HEK293 (cell line): ENCODE measurements at regions not wholly inside any gene's neighbourhood (a gene's known extent, or its start where the extent isn't known, plus 50 kb on each side); places are given as distances from the start of the nearest gene placed in this dataset.

ENCODE experiments used
- CTCF ChIA-PET: fragments of 350-600 bp; formaldehyde crosslinking; extraction: SDS; loops from one replicate; lab custom pipeline; 2021; ENCODE audit warnings: antibody characterized with exemption; lab: Yijun Ruan, JAX
- POLR2A ChIA-PET: fragments of 300-600 bp; formaldehyde crosslinking; extraction: SDS; loops from one replicate; lab custom pipeline; 2020; ENCODE audit warnings: antibody characterized with exemption, inconsistent platforms; lab: Yijun Ruan, JAX
- H3K27ac ChIP-seq: fragments of 200-500 bp; sonication (Bioruptor generic); 2 replicates; pipeline ENCODE4 v1.5.1; 2014; ENCODE audit warnings: low read depth, low read length, control low read depth, inconsistent platforms; ENCODE audit errors: extremely low read depth
- H3K36me3 ChIP-seq, 2 experiments: fragments of 200-500 bp in 1 of 2; sonication (Bioruptor generic) in 1 of 2; 1 replicate in 1 of 2; 2 replicates in 1 of 2; pipeline ENCODE4 v1.5.1; 2014 to 2017; ENCODE audit warnings: inconsistent platforms in 2 of 2, low read length in 2 of 2; ENCODE audit not compliant: control insufficient read depth in 2 of 2, insufficient read depth in 1 of 2
- H3K4me1 ChIP-seq: fragments of 200-500 bp; sonication (Bioruptor generic); 2 replicates; pipeline ENCODE4 v1.5.1; 2014; ENCODE audit warnings: mild to moderate bottlenecking, low read length, inconsistent platforms; ENCODE audit not compliant: control insufficient read depth, insufficient read depth
- H3K4me3 ChIP-seq: 2 replicates; pipeline ENCODE4 v1.5.1; 2011; ENCODE audit warnings: low read depth, mild to moderate bottlenecking, control low read depth, low read length, moderate library complexity
- H3K9me3 ChIP-seq: fragments of 200-500 bp; sonication (Bioruptor generic); 2 replicates; pipeline ENCODE4 v1.5.1; 2014; ENCODE audit warnings: low read depth, low read length, inconsistent platforms; ENCODE audit not compliant: control insufficient read depth, insufficient read depth
- HOXD13 ChIP-seq: sonication (generic); formaldehyde crosslinking; IDR thresholded peaks from 2 replicates; pipeline ENCODE4 v1.8.0; 2022; ENCODE audit warnings: missing genetic modification reagents, borderline replicate concordance
- OSR2 ChIP-seq: fragments of 450-650 bp; formaldehyde crosslinking; IDR thresholded peaks from 2 replicates; pipeline ENCODE4 v1.5.1; 2016; ENCODE audit warnings: missing biosample characterization, missing genetic modification characterization
- SALL2 ChIP-seq: fragments of 450-650 bp; formaldehyde crosslinking; IDR thresholded peaks from 2 replicates; pipeline ENCODE4 v1.5.0; 2017; ENCODE audit warnings: missing biosample characterization, mild to moderate bottlenecking, missing genetic modification characterization, borderline replicate concordance
- WT1 ChIP-seq: fragments of 450-650 bp; formaldehyde crosslinking; IDR thresholded peaks from 2 replicates; pipeline ENCODE4 v1.5.1; 2016; ENCODE audit warnings: missing biosample characterization, missing genetic modification characterization
- ZBTB20 ChIP-seq: fragments of 450-650 bp; formaldehyde crosslinking; IDR thresholded peaks from 2 replicates; pipeline ENCODE4 v1.5.1; 2016; ENCODE audit warnings: missing biosample characterization, missing genetic modification characterization
- ZBTB44 ChIP-seq: fragments of 450-650 bp; IDR thresholded peaks from 2 replicates; pipeline ENCODE4 v1.5.1; 2018; ENCODE audit warnings: missing biosample characterization, mild to moderate bottlenecking, missing genetic modification characterization
- ZBTB8A ChIP-seq: fragments of 450-650 bp; formaldehyde crosslinking; IDR thresholded peaks from 2 replicates; pipeline ENCODE4 v1.5.1; 2016; ENCODE audit warnings: missing biosample characterization, missing genetic modification characterization
- ZFP69B ChIP-seq: fragments of 450-650 bp; formaldehyde crosslinking; IDR thresholded peaks from 2 replicates; pipeline ENCODE4 v1.5.1; 2016; ENCODE audit warnings: missing biosample characterization, missing genetic modification characterization
- ZNF16 ChIP-seq: fragments of 450-650 bp; formaldehyde crosslinking; IDR thresholded peaks from 2 replicates; pipeline ENCODE4 v1.5.1; 2016; ENCODE audit warnings: low read depth, missing biosample characterization, missing genetic modification characterization
- ZNF19 ChIP-seq: fragments of 450-650 bp; formaldehyde crosslinking; IDR thresholded peaks from 2 replicates; pipeline ENCODE4; 2016; ENCODE audit warnings: missing biosample characterization, missing genetic modification characterization, low read depth
- ZNF26 ChIP-seq: fragments of 450-650 bp; formaldehyde crosslinking; IDR thresholded peaks from 2 replicates; pipeline ENCODE4 v1.5.1; 2016; ENCODE audit warnings: missing biosample characterization, missing genetic modification characterization
- ZNF302 ChIP-seq: fragments of 450-650 bp; formaldehyde crosslinking; IDR thresholded peaks from 2 replicates; pipeline ENCODE4 v1.5.1; 2016; ENCODE audit warnings: missing biosample characterization, missing genetic modification characterization, low read depth
- ZNF394 ChIP-seq: fragments of 450-650 bp; formaldehyde crosslinking; IDR thresholded peaks from 2 replicates; pipeline ENCODE4 v1.5.1; 2016; ENCODE audit warnings: missing biosample characterization, missing genetic modification characterization, mild to moderate bottlenecking, moderate library complexity, borderline replicate concordance
- ZNF548 ChIP-seq: fragments of 450-650 bp; formaldehyde crosslinking; IDR thresholded peaks from 2 replicates; pipeline ENCODE4 v1.5.1; 2016; ENCODE audit warnings: missing biosample characterization, missing genetic modification characterization
- ZNF561 ChIP-seq: fragments of 450-650 bp; IDR thresholded peaks from 2 replicates; pipeline ENCODE4 v1.5.1; 2018; ENCODE audit warnings: missing biosample characterization, missing genetic modification characterization, borderline replicate concordance
- ZNF658 ChIP-seq: fragments of 450-650 bp; formaldehyde crosslinking; IDR thresholded peaks from 2 replicates; pipeline ENCODE4; 2016; ENCODE audit warnings: missing biosample characterization, missing genetic modification characterization
- ZNF660 ChIP-seq: fragments of 450-650 bp; IDR thresholded peaks from 2 replicates; pipeline ENCODE4 v1.5.1; 2018; ENCODE audit warnings: missing biosample characterization, mild to moderate bottlenecking, missing genetic modification characterization
- ZNF776 ChIP-seq: fragments of 450-650 bp; formaldehyde crosslinking; IDR thresholded peaks from 2 replicates; pipeline ENCODE4 v1.5.0; 2017; ENCODE audit warnings: missing biosample characterization, missing genetic modification characterization, borderline replicate concordance
- ZNF785 ChIP-seq: fragments of 450-650 bp; formaldehyde crosslinking; IDR thresholded peaks from 2 replicates; pipeline ENCODE4 v1.5.1; 2016; ENCODE audit warnings: missing biosample characterization, missing genetic modification characterization
- ZNF837 ChIP-seq: fragments of 450-650 bp; formaldehyde crosslinking; IDR thresholded peaks from 2 replicates; pipeline ENCODE4 v1.5.1; 2016; ENCODE audit warnings: missing biosample characterization, missing genetic modification characterization
- ZSCAN4 ChIP-seq: fragments of 450-650 bp; formaldehyde crosslinking; IDR thresholded peaks from 2 replicates; pipeline ENCODE4 v1.5.1; 2017; ENCODE audit warnings: missing biosample characterization, missing genetic modification characterization

- no peak for TF ChIP-seq ZNF561 (tag by site-specific recombination)
- no peak for TF ChIP-seq HOXD13 (CRISPR knock-in tag)
- TF ChIP-seq ZNF302, result no peak
- TF ChIP-seq OSR2, result no peak
- TF ChIP-seq ZBTB8A (tag by site-specific recombination), result no peak
- no peak for TF ChIP-seq ZBTB20 (tag by site-specific recombination)
Observed at GRCh38 chr10:8700689-8701088, 646.2 kb downstream of the GATA3 start (continued).

- TF ChIP-seq HOXD13 (CRISPR knock-in tag), result no peak
- no peak for TF ChIP-seq ZBTB44 (tag by site-specific recombination)
- no peak for TF ChIP-seq ZNF660
- TF ChIP-seq ZNF19 (tag by site-specific recombination), result no peak
- TF ChIP-seq ZNF837 (tag by site-specific recombination), result no peak
- TF ChIP-seq SALL2 (tag by site-specific recombination), result no peak
- TF ChIP-seq ZNF16, result no peak
- no peak for TF ChIP-seq ZNF394
- no peak for TF ChIP-seq WT1 (tag by site-specific recombination)
- TF ChIP-seq ZNF658, result no peak
- no peak for TF ChIP-seq ZNF776 (tag by site-specific recombination)
- TF ChIP-seq, all 188 proteins: peak for 0
- POLR2A ChIA-PET, result no interaction called here
- CTCF ChIA-PET, result interaction anchor here (1.2 kb wide), 1 partner anchor 12 kb away, joined by 3 read pairs; no protein-coding TSS in a partner anchor
- no peak overlapping the region for H3K4me3 ChIP-seq
- peaks cover 6% of the 10 kb centered on the region for H3K4me1 ChIP-seq
- no peaks in the 10 kb centered on the region for H3K9me3 ChIP-seq
- H3K27ac ChIP-seq, result no peak overlapping the region
- H3K36me3 ChIP-seq, result no peaks in the 10 kb centered on the region
Observed at GRCh38 chr10:8702181-8702580, 647.7 kb downstream of the GATA3 start.

- POLR2A ChIA-PET, result no interaction called here
- no peaks in the 10 kb centered on the region for H3K36me3 ChIP-seq
- peaks cover 6% of the 10 kb centered on the region for H3K4me1 ChIP-seq
- TF ChIP-seq ZNF26 (tag by site-specific recombination) (no peak), ZNF548 (no peak), ZFP69B (tag by site-specific recombination) (no peak), ZSCAN4 (tag by site-specific recombination) (no peak), ZNF785 (tag by site-specific recombination) (no peak)
- no peak overlapping the region for H3K4me3 ChIP-seq
- no peak overlapping the region for H3K27ac ChIP-seq
- no peaks in the 10 kb centered on the region for H3K9me3 ChIP-seq
- CTCF ChIA-PET, result no interaction called here
Observed at GRCh38 chr10:8705415-8705814, 650.9 kb downstream of the GATA3 start.
